Neural cell (in vitro differentiated cells): ENCODE measurements at regions not wholly inside any gene's neighbourhood (a gene's known extent, or its start where the extent isn't known, plus 50 kb on each side); places are given as distances from the start of the nearest gene placed in this dataset.

ENCODE experiments used
- CTCF ChIP-seq: fragments of 450-650 bp; IDR thresholded peaks from 2 replicates; pipeline ENCODE4 v1.5.1; 2014; ENCODE audit warnings: antibody characterized with exemption, mild to moderate bottlenecking, moderate library complexity; ENCODE audit not compliant: poor library complexity, severe bottlenecking
- EP300 ChIP-seq: fragments of 450-650 bp; conservative IDR thresholded peaks from 2 replicates; pipeline ENCODE4 v1.6.1; 2014; ENCODE audit warnings: antibody characterized with exemption, mild to moderate bottlenecking, moderate library complexity; ENCODE audit not compliant: poor library complexity, severe bottlenecking
- EZH2 ChIP-seq: fragments of 200-600, 300-800 bp; shearing (Covaris generic), sonication (generic); IDR thresholded peaks from 2 replicates; pipeline ENCODE4 v1.6.1; 2014; ENCODE audit warnings: antibody characterized with exemption, low read length, borderline replicate concordance, mild to moderate bottlenecking; ENCODE audit not compliant: insufficient read depth, poor library complexity, severe bottlenecking
- RAD21 ChIP-seq: fragments of 450-650 bp; conservative IDR thresholded peaks from 2 replicates; pipeline ENCODE4 v1.6.1; 2014; ENCODE audit warnings: antibody characterized with exemption, mild to moderate bottlenecking, moderate library complexity
- REST ChIP-seq: IDR thresholded peaks from 2 replicates; pipeline ENCODE4 v1.6.1; 2012; ENCODE audit warnings: borderline replicate concordance
- SMC3 ChIP-seq: fragments of 450-650 bp; conservative IDR thresholded peaks from 2 replicates; pipeline ENCODE4 v1.6.1; 2014; ENCODE audit warnings: antibody characterized with exemption, mild to moderate bottlenecking, moderate library complexity; ENCODE audit not compliant: poor library complexity
- TAF1 ChIP-seq: IDR thresholded peaks from 2 replicates; pipeline ENCODE4 v1.6.1; 2012; ENCODE audit warnings: low read depth

- TF ChIP-seq CTCF (no peak), EZH2 (no peak), EP300 (no peak), TAF1 (no peak), SMC3 (no peak), RAD21 (no peak), REST (no peak)
Observed at GRCh38 chr11:134670961-134671370, 258.9 kb upstream of the B3GAT1 start.
